Testis (tissue), 2 donors: ENCODE measurements at regions not wholly inside any gene's neighbourhood (a gene's known extent, or its start where the extent isn't known, plus 50 kb on each side); places are given as distances from the start of the nearest gene placed in this dataset.

Experiments
- DNase-seq: peaks from one replicate; pipeline ENCODE4 v3.0.0-alpha.2; 2019
- H3K27ac ChIP-seq, 2 donors: fragments of 200-600 bp; sonication (generic); one replicate each; pipeline ENCODE4 v1.5.1; 2019
- H3K27me3 ChIP-seq: fragments of 200-600 bp; sonication (generic); one replicate; pipeline ENCODE4 v1.5.1; 2019
- H3K36me3 ChIP-seq: fragments of 200-600 bp; sonication (generic); one replicate; pipeline ENCODE4 v1.5.1; 2017; ENCODE audit warnings: low read depth; ENCODE audit errors: missing control alignments
- H3K4me1 ChIP-seq: fragments of 200-600 bp; sonication (generic); one replicate; pipeline ENCODE4 v1.5.1; 2019
- H3K4me3 ChIP-seq, 2 donors: fragments of 200-600 bp; sonication (generic); one replicate each; pipeline ENCODE4 v1.5.1; 2017 to 2019
- H3K9me3 ChIP-seq: fragments of 200-600 bp; sonication (generic); one replicate; pipeline ENCODE4 v1.5.1; 2017
- CTCF ChIP-seq, 3 experiments: fragments of 450-650 bp in 2 of 3; fragments of 200-600 bp in 1 of 3; sonication (generic) in 1 of 3; IDR thresholded peaks; one replicate each; pipeline ENCODE4 v1.5.1; 2016 to 2019; ENCODE audit warnings: antibody characterized with exemption in 3 of 3, mild to moderate bottlenecking in 2 of 3, moderate library complexity in 1 of 3
- POLR2A ChIP-seq: fragments of 450-650 bp; IDR thresholded peaks from one replicate; pipeline ENCODE4 v1.6.1; 2017; ENCODE audit warnings: antibody characterized with exemption, mild to moderate bottlenecking, moderate library complexity
- WGBS, 2 donors: methylation state at CpG; one replicate each; pipeline ENCODE4 v1.1.5; 2018; 5-methylcytosine and 5-hydroxymethylcytosine counted together
- intact Hi-C: fragments of 100-400 bp; cut with DNase I; formaldehyde crosslinking; loops from one replicate; pipeline ENCODE4 v1.15.1; 2023; ENCODE audit warnings: low total_unique reads

- no peaks in the 10 kb centered on the region for H3K36me3 ChIP-seq
- TF ChIP-seq CTCF (IDR thresholded peaks at IDR 0.05) (no peak), POLR2A (no peak)
- 79 to 92% methylated on average over 6 of the region's 6 CpGs for WGBS, 2 donors
- no peaks in the 10 kb centered on the region for H3K27me3 ChIP-seq
- intact Hi-C loops = no loop called here
- peaks cover 7% of the 10 kb centered on the region for H3K4me1 ChIP-seq
- H3K27ac ChIP-seq = no peak overlapping the region
- H3K4me3 ChIP-seq = no peak overlapping the region
- H3K9me3 ChIP-seq = no peaks in the 10 kb centered on the region
- DNase-seq = no peak
These were observed 72.1 kb upstream of the LYRM9 start for GRCh38 chr17:27965224-27965623.

- peaks cover 7% of the 10 kb centered on the region for H3K4me1 ChIP-seq
- intact Hi-C loops = no loop called here
- 68 to 73% methylated on average over 5 to 8 of the region's 8 CpGs for WGBS, 2 donors
- H3K4me3 ChIP-seq = no peak overlapping the region
- no peak overlapping the region for H3K27ac ChIP-seq
- no peaks in the 10 kb centered on the region for H3K36me3 ChIP-seq
- H3K27me3 ChIP-seq = no peaks in the 10 kb centered on the region
- no peak for TF ChIP-seq CTCF (IDR thresholded peaks at IDR 0.05)
- no peak for TF ChIP-seq POLR2A
- peak; percentile 73 for DNase-seq
- no peaks in the 10 kb centered on the region for H3K9me3 ChIP-seq
These were observed 74.2 kb upstream of the NLK start for GRCh38 chr17:27968206-27968732.

GRCh38 chr17:27970587-27970986 is 71.9 kb upstream of the NLK start:
- DNase-seq = no peak
- Histone ChIP-seq H3K9me3 (no peaks in the 10 kb centered on the region), H3K27me3 (no peaks in the 10 kb centered on the region), H3K4me3 (no peak overlapping the region), H3K36me3 (no peaks in the 10 kb centered on the region), H3K27ac (no peak overlapping the region), H3K4me1 (peaks cover 11% of the 10 kb centered on the region)
- intact Hi-C loops = no loop called here
- 86 to 93% methylated on average over 3 of the region's 3 CpGs for WGBS, 2 donors
- TF ChIP-seq POLR2A = no peak
- TF ChIP-seq CTCF (IDR thresholded peaks at IDR 0.05) = no peak

GRCh38 chr17:27973258-27974044 is 69.0 kb upstream of the NLK start:
- 82 to 86% methylated on average over 5 of the region's 5 CpGs for WGBS, 2 donors
- TF ChIP-seq CTCF (IDR thresholded peaks at IDR 0.05) (no peak), POLR2A (no peak)
- no peak for DNase-seq
- H3K36me3 ChIP-seq = no peaks in the 10 kb centered on the region
- no peak overlapping the region for H3K27ac ChIP-seq
- no peak overlapping the region for H3K4me3 ChIP-seq
- peaks cover 12% of the 10 kb centered on the region for H3K4me1 ChIP-seq
- H3K9me3 ChIP-seq = no peaks in the 10 kb centered on the region
- no peaks in the 10 kb centered on the region for H3K27me3 ChIP-seq
- intact Hi-C loops = no loop called here

GRCh38 chr17:27974045-27974436 is 68.4 kb upstream of the NLK start:
- no peaks in the 10 kb centered on the region for H3K27me3 ChIP-seq
- no peak for DNase-seq
- intact Hi-C loops = no loop called here
- H3K36me3 ChIP-seq = no peaks in the 10 kb centered on the region
- H3K9me3 ChIP-seq = no peaks in the 10 kb centered on the region
- no peak overlapping the region for H3K4me3 ChIP-seq
- no peak for TF ChIP-seq POLR2A
- no peak for TF ChIP-seq CTCF (IDR thresholded peaks at IDR 0.05)
- WGBS, 2 donors = 95% methylated on average over 3 of the region's 3 CpGs
- H3K27ac ChIP-seq = no peak overlapping the region
- peaks cover 12% of the 10 kb centered on the region for H3K4me1 ChIP-seq
